Transverse colon (tissue), 3 donors: ENCODE measurements at regions not wholly inside any gene's neighbourhood (a gene's known extent, or its start where the extent isn't known, plus 50 kb on each side); places are given as distances from the start of the nearest gene placed in this dataset.

Experiments
- EP300 ChIP-seq: sonication (generic); formaldehyde crosslinking; IDR thresholded peaks from one replicate; pipeline ENCODE4 v1.6.1; 2017; ENCODE audit warnings: antibody characterized with exemption, low read depth
- POLR2A ChIP-seq: fragments of 450-650 bp; IDR thresholded peaks from one replicate; pipeline ENCODE4 v1.6.1; 2016; ENCODE audit warnings: antibody characterized with exemption, mild to moderate bottlenecking, moderate library complexity
- TF ChIP-seq, protein P1 (sequence below), 5 experiments: fragments of 200-600 bp in 3 of 5; fragments of 450-650 bp in 2 of 5; sonication (generic) in 3 of 5; IDR thresholded peaks; 1 replicate in 2 of 5; 2 replicates in 3 of 5; pipeline ENCODE4 v1.5.1; 2016 to 2017; ENCODE audit warnings: antibody characterized with exemption in 5 of 5, inconsistent platforms in 3 of 5, mild to moderate bottlenecking in 2 of 5, moderate library complexity in 1 of 5

DNA sequence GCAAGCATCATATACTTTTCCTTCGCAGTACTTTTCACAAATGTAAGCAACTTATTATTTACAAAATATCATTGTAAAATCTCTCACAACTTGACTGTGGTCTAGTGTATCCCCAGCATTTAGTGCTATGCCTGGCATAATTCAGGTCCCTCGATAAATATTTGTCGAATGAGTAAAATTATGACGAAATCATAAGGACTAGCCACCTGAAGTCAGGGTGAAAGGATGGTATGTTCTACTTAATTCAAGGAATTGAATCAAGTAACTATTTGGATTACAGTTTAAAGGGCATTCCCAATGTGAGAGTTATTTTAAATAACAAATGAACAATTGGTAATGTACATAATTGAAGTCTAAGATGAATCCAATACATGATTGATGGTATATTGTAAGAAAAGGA lies 393.0 kb upstream of the SLC35B3 start:
- TF ChIP-seq EP300 (no peak), POLR2A (no peak)
- TF ChIP-seq, protein P1, sequence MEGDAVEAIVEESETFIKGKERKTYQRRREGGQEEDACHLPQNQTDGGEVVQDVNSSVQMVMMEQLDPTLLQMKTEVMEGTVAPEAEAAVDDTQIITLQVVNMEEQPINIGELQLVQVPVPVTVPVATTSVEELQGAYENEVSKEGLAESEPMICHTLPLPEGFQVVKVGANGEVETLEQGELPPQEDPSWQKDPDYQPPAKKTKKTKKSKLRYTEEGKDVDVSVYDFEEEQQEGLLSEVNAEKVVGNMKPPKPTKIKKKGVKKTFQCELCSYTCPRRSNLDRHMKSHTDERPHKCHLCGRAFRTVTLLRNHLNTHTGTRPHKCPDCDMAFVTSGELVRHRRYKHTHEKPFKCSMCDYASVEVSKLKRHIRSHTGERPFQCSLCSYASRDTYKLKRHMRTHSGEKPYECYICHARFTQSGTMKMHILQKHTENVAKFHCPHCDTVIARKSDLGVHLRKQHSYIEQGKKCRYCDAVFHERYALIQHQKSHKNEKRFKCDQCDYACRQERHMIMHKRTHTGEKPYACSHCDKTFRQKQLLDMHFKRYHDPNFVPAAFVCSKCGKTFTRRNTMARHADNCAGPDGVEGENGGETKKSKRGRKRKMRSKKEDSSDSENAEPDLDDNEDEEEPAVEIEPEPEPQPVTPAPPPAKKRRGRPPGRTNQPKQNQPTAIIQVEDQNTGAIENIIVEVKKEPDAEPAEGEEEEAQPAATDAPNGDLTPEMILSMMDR (IDR thresholded peaks at IDR 0.05): no peak
